Epithelial cell of esophagus (primary cell): ENCODE measurements at regions not wholly inside any gene's neighbourhood (a gene's known extent, or its start where the extent isn't known, plus 50 kb on each side); places are given as distances from the start of the nearest gene placed in this dataset.
A peak's percentile ranks its signal among the peaks of the same experiment; 100 is the strongest.
"Not testable (repeated sequence)": the region's sequence is repeated elsewhere in the genome, so short reads cannot be mapped to it uniquely, and the experiment has no call there.

Experiments used
- DNase-seq: peaks from one replicate; pipeline ENCODE4 v3.0.0; 2010; ENCODE audit warnings: low read depth
- H3K4me3 ChIP-seq: 2 replicates; pipeline ENCODE4 v1.5.1; 2011; ENCODE audit warnings: mild to moderate bottlenecking, low read length, control low read depth
- CTCF ChIP-seq: IDR thresholded peaks from 2 replicates; pipeline ENCODE4 v1.5.1; 2011; ENCODE audit warnings: low read depth, mild to moderate bottlenecking, low read length, control low read depth, inconsistent platforms; ENCODE audit not compliant: insufficient read depth; ENCODE audit errors: missing control alignments

DNA sequence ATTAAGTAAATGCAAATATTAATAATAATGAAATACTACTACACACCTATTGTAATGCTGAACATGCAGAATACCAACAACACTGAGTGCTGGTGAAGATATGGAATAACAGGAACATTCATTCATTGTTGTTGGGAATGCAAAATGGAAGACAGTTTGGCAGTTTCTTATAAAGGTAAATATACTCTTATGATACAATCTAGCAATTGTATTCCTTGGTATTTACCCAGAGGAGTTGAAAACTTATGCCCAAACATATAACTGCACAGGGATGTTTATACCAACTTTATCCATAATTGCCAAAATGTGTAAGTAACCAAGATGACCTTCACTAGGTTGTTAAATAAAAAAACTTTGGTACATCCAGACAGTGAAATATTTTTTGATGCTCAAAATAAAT, 636.8 kb downstream of the PRR16 start:
- no peak overlapping the region for H3K4me3 ChIP-seq
- no peak for TF ChIP-seq CTCF
- no peak for DNase-seq

GRCh38 chr5:121105921-121106320, 641.8 kb downstream of the PRR16 start:
- no peak overlapping the region for H3K4me3 ChIP-seq
- no peak for DNase-seq
- no peak for TF ChIP-seq CTCF

- DNase-seq, H3K4me3 ChIP-seq: not testable (repeated sequence)
These were observed 642.9 kb downstream of the PRR16 start for GRCh38 chr5:121106721-121107690.

DNA sequence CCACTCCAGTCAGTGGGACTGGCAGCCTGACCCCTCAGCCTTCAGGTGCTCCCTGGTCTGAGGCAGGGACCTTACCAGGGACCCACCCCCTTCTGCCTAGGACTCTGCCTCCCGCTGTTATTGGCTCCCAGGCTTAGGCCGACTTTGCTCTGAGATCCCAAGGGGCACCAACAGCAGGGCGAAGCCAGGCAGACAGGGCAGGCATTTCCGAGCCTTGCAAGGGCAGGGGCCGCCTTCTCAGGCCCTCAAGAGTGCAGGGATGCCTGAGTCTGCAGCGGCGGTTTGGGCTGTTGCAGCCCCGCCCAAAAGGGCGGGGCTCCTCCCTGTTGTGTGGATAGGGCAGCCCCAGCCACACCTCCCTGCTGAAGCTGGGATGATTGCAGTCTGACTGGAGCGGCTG, 644.6 kb downstream of the PRR16 start:
- no peak overlapping the region for H3K4me3 ChIP-seq
- no peak for TF ChIP-seq CTCF
- peak; percentile 5 for DNase-seq

GRCh38 chr5:121109817-121110216, 645.7 kb downstream of the PRR16 start:
- DNase-seq = no peak
- H3K4me3 ChIP-seq = no peak overlapping the region
- TF ChIP-seq CTCF = no peak

GRCh38 chr5:121121786-121122185, 657.7 kb downstream of the PRR16 start:
- no peak overlapping the region for H3K4me3 ChIP-seq
- DNase-seq = no peak
- no peak for TF ChIP-seq CTCF

GRCh38 chr5:121138495-121138907, 674.4 kb downstream of the PRR16 start:
- peak; percentile 10 for DNase-seq
- no peak overlapping the region for H3K4me3 ChIP-seq
- no peak for TF ChIP-seq CTCF
